CD4-positive, alpha-beta memory T cell (primary cell): ENCODE measurements at regions not wholly inside any gene's neighbourhood (a gene's known extent, or its start where the extent isn't known, plus 50 kb on each side); places are given as distances from the start of the nearest gene placed in this dataset.
A peak's percentile ranks its signal among the peaks of the same experiment; 100 is the strongest.

ENCODE experiments used
- CTCF ChIA-PET: fragments of 350-600 bp; sonication (Branson Sonifier 250); formaldehyde crosslinking; loops from one replicate; lab custom pipeline; 2021; ENCODE audit warnings: inconsistent platforms; ENCODE audit not compliant: partially characterized antibody; lab: Charles Lee
- POLR2A ChIA-PET: fragments of 350-600 bp; sonication (Branson Sonifier 250); formaldehyde crosslinking; loops from one replicate; lab custom pipeline; 2021; ENCODE audit not compliant: partially characterized antibody; lab: Charles Lee
- DNase-seq, 5 donors: peaks; one replicate each; pipeline versions ENCODE4 v3.0.0 to v3.0.0-alpha.2; 2020 to 2022; ENCODE audit warnings: mixed read lengths in 1 of 5
- H3K27ac ChIP-seq: one replicate; pipeline ENCODE4 v1.7.0; 2013; ENCODE audit warnings: low read depth, low read length
- H3K27me3 ChIP-seq: 2 replicates; pipeline ENCODE4 v1.7.0; 2013; ENCODE audit warnings: mild to moderate bottlenecking, low read length, moderate library complexity; ENCODE audit not compliant: insufficient read depth
- H3K36me3 ChIP-seq: 2 replicates; pipeline ENCODE4 v1.7.0; 2013; ENCODE audit warnings: mild to moderate bottlenecking, low read length, moderate library complexity; ENCODE audit not compliant: insufficient read depth
- H3K4me1 ChIP-seq: 2 replicates; pipeline ENCODE4 v1.7.0; 2013; ENCODE audit warnings: mild to moderate bottlenecking, low read length, moderate library complexity; ENCODE audit not compliant: insufficient read depth
- H3K4me3 ChIP-seq, 2 donors: one replicate each; pipeline ENCODE4 v1.7.0; 2013; ENCODE audit warnings: low read length in 2 of 2, mild to moderate bottlenecking in 1 of 2
- H3K9me3 ChIP-seq, 2 donors: one replicate each; pipeline ENCODE4 v1.7.0; 2013; ENCODE audit warnings: low read length in 2 of 2, control low read depth in 1 of 2; ENCODE audit not compliant: control insufficient read depth in 1 of 2
- H3K27ac Mint-ChIP-seq, 7 donors: one replicate each; pipeline ENCODE4 v1.8.0; 2020 to 2021; ENCODE audit warnings: mixed read lengths in 7 of 7, mild to moderate bottlenecking in 6 of 7, inconsistent platforms in 3 of 7, moderate library complexity in 3 of 7
- H3K27me3 Mint-ChIP-seq, 2 donors: one replicate each; pipeline ENCODE4 v1.8.0; 2020 to 2021; ENCODE audit warnings: mixed read lengths in 2 of 2
- H3K36me3 Mint-ChIP-seq, 2 donors: one replicate each; pipeline ENCODE4 v1.8.0; 2020 to 2021; ENCODE audit warnings: mixed read lengths in 2 of 2, inconsistent platforms in 1 of 2, mild to moderate bottlenecking in 1 of 2
- H3K4me1 Mint-ChIP-seq, 4 donors: one replicate each; pipeline ENCODE4 v1.8.0; 2020 to 2021; ENCODE audit warnings: mixed read lengths in 4 of 4, mild to moderate bottlenecking in 1 of 4
- H3K4me3 Mint-ChIP-seq, 8 donors: one replicate each; pipeline ENCODE4 v1.8.0; 2020 to 2021; ENCODE audit warnings: mixed read lengths in 8 of 8, mild to moderate bottlenecking in 7 of 8, moderate library complexity in 6 of 8, inconsistent platforms in 3 of 8
- H3K9me3 Mint-ChIP-seq, 8 donors: one replicate each; pipeline ENCODE4 v1.8.0; 2020 to 2021; ENCODE audit warnings: mixed read lengths in 8 of 8, mild to moderate bottlenecking in 5 of 8, inconsistent platforms in 3 of 8, moderate library complexity in 1 of 8
- intact Hi-C: fragments of 100-400 bp; cut with micrococcal nuclease; formaldehyde crosslinking; loops from one replicate; pipeline ENCODE4 v1.15.1; 2023

DNA sequence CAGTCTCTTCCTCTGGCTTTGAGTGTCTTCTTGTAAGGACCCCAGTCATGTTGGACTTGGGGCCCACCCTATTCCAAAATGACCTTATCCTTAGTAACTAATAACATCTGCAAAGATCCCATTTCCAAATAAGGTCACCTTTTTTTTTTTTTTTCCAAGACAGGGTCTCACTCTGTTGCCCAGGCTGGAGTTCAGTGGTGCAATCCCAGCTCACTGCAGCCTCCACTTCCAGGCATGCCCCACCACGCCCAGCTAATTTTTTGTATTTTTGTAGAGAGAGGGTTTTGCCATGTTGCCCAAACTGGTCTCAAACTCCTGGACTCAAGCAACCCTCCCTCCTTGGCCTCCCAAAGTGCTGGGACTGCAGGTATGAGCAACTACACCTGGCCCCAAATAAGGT is 118.8 kb upstream of the GSE1 start:
- Mint-ChIP-seq H3K36me3 (no peaks in the 10 kb centered on the region), H3K4me1 (no peaks in the 10 kb centered on the region)

DNA sequence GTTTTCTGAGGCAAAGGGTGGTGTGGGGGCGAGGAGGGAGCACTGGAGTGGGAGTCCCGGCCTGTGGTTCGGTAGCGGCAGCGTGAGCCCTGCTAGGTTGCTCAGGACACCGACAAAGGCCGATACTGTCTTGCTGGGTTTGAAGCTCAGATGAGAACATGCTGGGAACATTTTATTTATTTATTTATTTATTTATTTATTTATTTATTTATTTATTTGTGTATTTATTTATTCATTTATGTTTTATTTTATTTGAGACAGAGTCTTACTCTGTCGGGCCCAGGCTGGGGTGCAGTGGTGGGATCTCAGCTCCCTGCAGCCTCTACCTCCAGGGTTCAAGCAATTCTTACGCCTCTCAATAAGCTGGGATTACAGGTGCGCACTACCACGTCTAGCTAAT is 117.9 kb upstream of the GSE1 start:
- Histone ChIP-seq H3K4me3 (no peak overlapping the region), H3K36me3 (no peaks in the 10 kb centered on the region), H3K27ac (no peak overlapping the region), H3K4me1 (no peaks in the 10 kb centered on the region), H3K27me3 (no peaks in the 10 kb centered on the region), H3K9me3 (no peaks in the 10 kb centered on the region)
- Mint-ChIP-seq H3K27me3 (no peaks in the 10 kb centered on the region), H3K4me1 (no peaks in the 10 kb centered on the region), H3K4me3 (no peak overlapping the region), H3K9me3 (no peaks in the 10 kb centered on the region), H3K36me3 (no peaks in the 10 kb centered on the region), H3K27ac (no peak overlapping the region)
- intact Hi-C loops, result no loop called here
- DNase-seq, result no peak
- ChIA-PET CTCF (interaction anchor here (1.0 to 1.6 kb wide), 3 partner anchors 62 to 121 kb away, joined by 3 to 5 read pairs (median 3); no protein-coding TSS in a partner anchor), POLR2A (interaction anchor here (1.4 kb wide), 1 partner anchor 59 kb away, joined by 3 read pairs; no protein-coding TSS in a partner anchor)

More for the DNA sequence above, 118.8 kb upstream of the GSE1 start:
- no peak overlapping the region for H3K4me3 Mint-ChIP-seq
- intact Hi-C loops, result no loop called here
- H3K9me3 Mint-ChIP-seq, result no peaks in the 10 kb centered on the region
- Histone ChIP-seq H3K4me3 (no peak overlapping the region), H3K27me3 (no peaks in the 10 kb centered on the region), H3K36me3 (no peaks in the 10 kb centered on the region), H3K4me1 (no peaks in the 10 kb centered on the region), H3K27ac (no peak overlapping the region), H3K9me3 (no peaks in the 10 kb centered on the region)
- DNase-seq, result no peak
- ChIA-PET POLR2A (no interaction called here), CTCF (interaction anchor here (1.0 to 1.6 kb wide), 4 partner anchors 63 to 122 kb away, joined by 3 to 5 read pairs (median 3); no protein-coding TSS in a partner anchor)
- H3K27me3 Mint-ChIP-seq, result no peaks in the 10 kb centered on the region
- no peak overlapping the region for H3K27ac Mint-ChIP-seq

DNA sequence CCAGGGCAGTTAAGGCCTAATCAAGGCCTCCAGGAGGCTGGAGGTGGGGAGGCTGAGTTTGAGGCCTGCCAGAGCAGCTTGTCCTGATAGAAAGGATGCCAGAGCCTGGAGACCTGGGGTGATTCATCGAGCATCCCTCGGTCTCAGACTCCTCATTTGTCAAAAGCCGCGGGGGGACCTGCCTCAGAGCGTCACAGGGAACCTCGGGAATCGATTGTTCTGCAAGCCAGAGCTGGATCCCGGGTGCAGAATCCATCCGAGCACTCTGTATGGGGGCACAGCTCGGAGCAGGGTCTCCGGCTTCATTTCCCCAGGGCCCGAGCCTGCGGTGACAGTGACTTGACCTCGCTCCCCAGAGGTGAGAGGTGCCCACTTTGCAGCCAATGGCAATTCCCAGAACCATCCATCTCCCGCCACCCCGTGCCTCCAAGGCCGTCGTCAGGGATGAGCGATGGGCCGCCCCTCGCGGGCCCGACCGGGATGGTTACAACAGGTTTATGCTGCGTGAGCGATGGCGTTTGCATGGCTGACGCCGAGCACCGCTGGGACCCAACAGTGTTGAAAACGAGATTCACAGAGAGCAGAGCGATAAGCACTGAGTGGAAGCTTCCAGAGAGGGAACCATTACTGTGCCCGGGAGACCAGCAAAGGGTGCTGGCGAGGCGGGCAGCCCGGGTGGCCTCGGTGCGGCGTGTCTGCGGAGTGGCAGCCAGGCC is 117.1 kb upstream of the GSE1 start:
- POLR2A ChIA-PET, result interaction anchor here (1.4 kb wide), 1 partner anchor 58 kb away, joined by 3 read pairs; no protein-coding TSS in a partner anchor
- Mint-ChIP-seq H3K4me1 (no peaks in the 10 kb centered on the region), H3K9me3 (no peaks in the 10 kb centered on the region), H3K27me3 (no peaks in the 10 kb centered on the region), H3K27ac (no peak overlapping the region), H3K36me3 (no peaks in the 10 kb centered on the region), H3K4me3 (no peak overlapping the region)
- Histone ChIP-seq H3K27me3 (no peaks in the 10 kb centered on the region), H3K9me3 (no peaks in the 10 kb centered on the region), H3K27ac (no peak overlapping the region), H3K36me3 (no peaks in the 10 kb centered on the region), H3K4me3 (no peak overlapping the region), H3K4me1 (no peaks in the 10 kb centered on the region)
- no peak for DNase-seq
- CTCF ChIA-PET, result interaction anchor here (1.5 kb wide), 1 partner anchor 75 kb away, joined by 3 read pairs; no protein-coding TSS in a partner anchor
- intact Hi-C loops, result no loop called here

DNA sequence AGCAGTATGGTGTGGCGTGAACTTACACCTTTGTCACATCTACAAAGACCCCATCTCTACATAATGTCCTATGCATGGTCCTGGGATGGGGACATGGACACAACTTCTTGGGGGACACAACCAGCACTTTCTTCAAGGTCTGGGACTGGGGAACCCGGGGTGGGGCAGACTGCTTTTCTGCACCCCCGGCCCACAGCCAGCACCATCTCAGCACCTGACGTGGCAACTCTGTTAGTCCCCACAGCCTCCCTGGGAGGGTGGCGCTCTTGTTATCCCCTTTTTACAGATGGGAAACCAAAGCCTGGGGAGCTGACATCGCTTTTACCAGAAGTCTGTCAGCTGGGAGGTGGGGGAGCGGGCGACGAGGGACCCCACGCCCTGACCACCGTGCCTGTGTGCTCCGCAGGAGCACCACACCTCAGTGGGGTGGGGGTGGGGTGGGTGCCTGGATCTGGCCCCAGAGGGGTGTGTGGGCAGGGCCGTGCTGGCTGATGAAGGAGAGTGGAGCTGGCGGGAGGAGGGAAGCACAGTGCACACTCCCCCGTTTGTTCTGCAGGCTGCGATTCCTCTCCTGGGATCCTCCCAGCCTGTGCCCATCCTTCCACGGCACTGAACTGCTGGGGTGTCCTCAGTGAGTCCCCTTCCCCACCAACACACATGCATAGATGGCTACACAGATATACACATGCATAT is 115.4 kb upstream of the GSE1 start:
- no peaks in the 10 kb centered on the region for H3K36me3 Mint-ChIP-seq
- no peaks in the 10 kb centered on the region for H3K27me3 Mint-ChIP-seq
- no peak overlapping the region for H3K4me3 Mint-ChIP-seq
- ChIA-PET CTCF (no interaction called here), POLR2A (no interaction called here)
- no peaks in the 10 kb centered on the region for H3K4me1 Mint-ChIP-seq
- no peaks in the 10 kb centered on the region for H3K9me3 ChIP-seq
- peak overlapping the region in 1 of 7 donors; percentile 46 for H3K27ac Mint-ChIP-seq
- no peak for DNase-seq
- no peaks in the 10 kb centered on the region for H3K9me3 Mint-ChIP-seq
- intact Hi-C loops, result no loop called here
- no peak overlapping the region for H3K27ac ChIP-seq
- H3K4me1 ChIP-seq, result no peaks in the 10 kb centered on the region
- no peaks in the 10 kb centered on the region for H3K36me3 ChIP-seq
- H3K27me3 ChIP-seq, result no peaks in the 10 kb centered on the region
- no peak overlapping the region for H3K4me3 ChIP-seq

DNA sequence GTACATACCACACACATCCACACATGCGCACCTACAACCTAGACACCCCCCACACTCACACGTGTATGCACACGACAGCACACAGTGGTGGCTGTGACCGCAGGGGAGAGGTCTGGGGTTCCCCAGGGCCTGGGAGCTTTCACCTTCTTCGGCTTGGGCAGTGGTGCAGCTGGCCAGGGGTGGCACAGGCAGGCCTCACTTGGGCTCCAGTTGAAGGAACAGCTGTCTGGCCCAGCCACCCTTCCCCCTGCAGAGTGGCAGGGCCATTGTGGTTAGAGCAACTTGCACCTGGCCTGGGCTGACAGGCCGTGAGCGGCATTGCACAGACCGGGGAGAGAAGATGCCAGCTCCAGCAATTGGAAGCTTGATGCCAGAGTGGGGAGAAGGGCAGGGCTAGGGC is 114.5 kb upstream of the GSE1 start:
- no peak overlapping the region for H3K27ac ChIP-seq
- H3K27ac Mint-ChIP-seq, result peak overlapping the region in 1 of 7 donors; percentile 32
- no peaks in the 10 kb centered on the region for H3K27me3 ChIP-seq
- H3K4me3 Mint-ChIP-seq, result no peak overlapping the region
- intact Hi-C loops, result no loop called here
- no peak overlapping the region for H3K4me3 ChIP-seq
- H3K36me3 ChIP-seq, result no peaks in the 10 kb centered on the region
- POLR2A ChIA-PET, result no interaction called here
- no peaks in the 10 kb centered on the region for H3K27me3 Mint-ChIP-seq
- no peaks in the 10 kb centered on the region for H3K4me1 ChIP-seq
- no peaks in the 10 kb centered on the region for H3K36me3 Mint-ChIP-seq
- no peaks in the 10 kb centered on the region for H3K9me3 Mint-ChIP-seq
- no peaks in the 10 kb centered on the region for H3K9me3 ChIP-seq
- no peak for DNase-seq
- H3K4me1 Mint-ChIP-seq, result no peaks in the 10 kb centered on the region
- CTCF ChIA-PET, result no interaction called here

DNA sequence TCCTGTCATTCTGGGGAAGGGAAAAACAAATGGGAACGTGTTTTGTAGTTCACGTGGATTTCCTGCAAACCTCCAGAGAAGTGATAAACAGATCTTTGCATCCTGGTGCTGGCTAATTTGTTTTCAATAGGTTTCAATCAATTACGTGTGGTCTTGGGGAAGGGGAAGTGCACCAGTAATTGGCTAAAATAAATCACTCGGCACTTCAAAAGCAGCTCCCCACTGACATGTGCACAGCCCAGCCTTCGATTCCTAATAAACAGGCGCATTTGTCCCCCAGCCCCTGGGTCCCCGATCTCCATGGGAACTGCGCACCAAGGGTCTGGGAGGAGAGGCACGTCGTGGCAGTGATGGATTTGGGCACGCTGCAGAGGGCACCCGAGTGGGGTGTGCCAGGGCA is 112.9 kb upstream of the GSE1 start:
- H3K4me3 Mint-ChIP-seq, result peak overlapping the region in 1 of 8 donors; percentile 41
- H3K27me3 ChIP-seq, result no peaks in the 10 kb centered on the region
- intact Hi-C loops, result no loop called here
- no peak overlapping the region for H3K4me3 ChIP-seq
- H3K27me3 Mint-ChIP-seq, result no peaks in the 10 kb centered on the region
- H3K4me1 Mint-ChIP-seq, result no peaks in the 10 kb centered on the region
- H3K36me3 Mint-ChIP-seq, result no peaks in the 10 kb centered on the region
- POLR2A ChIA-PET, result no interaction called here
- no peak overlapping the region for H3K27ac Mint-ChIP-seq
- no peaks in the 10 kb centered on the region for H3K36me3 ChIP-seq
- no peaks in the 10 kb centered on the region for H3K4me1 ChIP-seq
- no peak overlapping the region for H3K27ac ChIP-seq
- no peaks in the 10 kb centered on the region for H3K9me3 Mint-ChIP-seq
- DNase-seq, result no peak
- CTCF ChIA-PET, result interaction anchor here (0.6 kb wide), 1 partner anchor 1620 kb away, joined by 3 read pairs; no protein-coding TSS in a partner anchor
- no peaks in the 10 kb centered on the region for H3K9me3 ChIP-seq

DNA sequence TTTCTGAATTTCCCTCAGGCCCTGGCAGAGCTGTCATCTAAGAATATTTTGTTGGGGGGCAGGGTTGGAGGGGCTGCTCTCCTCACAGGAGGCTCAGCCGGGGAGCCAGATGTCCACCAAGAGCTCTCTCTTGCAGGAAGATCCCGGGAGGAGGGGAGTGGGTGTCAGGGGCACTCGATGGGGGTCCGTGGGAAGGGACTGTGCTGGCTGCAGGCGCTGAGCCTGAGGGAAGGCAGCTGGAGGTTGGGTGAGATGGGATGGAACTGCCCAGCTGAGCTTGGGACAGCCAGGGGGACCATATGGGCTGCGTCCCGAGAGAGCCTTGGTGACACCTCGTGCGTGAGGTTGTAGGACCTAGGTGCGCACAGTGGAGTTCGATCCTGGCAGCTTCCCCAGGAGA is 111.2 kb upstream of the GSE1 start:
- H3K4me3 Mint-ChIP-seq, result no peak overlapping the region
- H3K27ac Mint-ChIP-seq, result no peak overlapping the region
- no peaks in the 10 kb centered on the region for H3K27me3 Mint-ChIP-seq
- Histone ChIP-seq H3K9me3 (no peaks in the 10 kb centered on the region), H3K4me1 (no peaks in the 10 kb centered on the region), H3K27ac (no peak overlapping the region), H3K27me3 (no peaks in the 10 kb centered on the region), H3K36me3 (no peaks in the 10 kb centered on the region), H3K4me3 (no peak overlapping the region)
- H3K9me3 Mint-ChIP-seq, result no peaks in the 10 kb centered on the region
- intact Hi-C loops, result no loop called here
- no peak for DNase-seq
- no peaks in the 10 kb centered on the region for H3K4me1 Mint-ChIP-seq
- ChIA-PET POLR2A (no interaction called here), CTCF (interaction anchor here (1.3 kb wide), 1 partner anchor 82 kb away, joined by 4 read pairs; no protein-coding TSS in a partner anchor)
- H3K36me3 Mint-ChIP-seq, result no peaks in the 10 kb centered on the region
